ENCODE measurements at regions not wholly inside any gene's neighbourhood (a gene's known extent, or its start where the extent isn't known, plus 50 kb on each side); places are given as distances from the start of the nearest gene placed in this dataset.

DNA sequence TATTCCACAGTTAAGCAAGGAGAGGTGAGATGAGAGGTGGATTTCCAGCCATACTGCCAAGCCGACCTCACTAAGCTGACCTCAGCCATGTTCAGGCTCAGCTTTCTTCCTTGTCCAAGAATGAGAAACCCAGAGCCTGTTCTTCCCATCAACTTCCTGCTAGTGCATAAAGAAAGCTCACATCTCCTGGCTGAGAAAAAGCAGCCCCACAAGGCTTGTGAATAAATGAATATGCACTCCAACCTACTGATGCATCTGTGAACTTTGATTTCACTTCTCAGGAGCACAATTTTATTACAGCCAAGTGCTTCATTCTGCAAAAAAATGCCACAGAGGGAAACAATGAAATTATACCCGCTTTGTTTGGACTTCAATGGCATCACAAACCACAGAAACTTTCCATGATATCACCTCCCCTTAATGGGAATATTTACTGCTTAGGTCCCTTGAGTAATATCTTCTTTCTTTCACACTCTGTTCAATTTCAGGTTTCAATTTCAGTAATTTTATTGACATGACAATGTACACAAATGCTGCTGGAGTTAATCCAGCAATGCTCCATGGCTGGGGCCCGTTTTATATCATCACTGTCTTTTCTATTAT lies 437.0 kb upstream of the PPP2R3A start:
- DNase-seq (ENCODE audit: extremely low read depth in 1 of 4, low spot score in 3 of 4), result no peak
- Histone ChIP-seq H3K79me2 (ENCODE audit: control insufficient read depth, insufficient read depth, low read length) (no peaks in the 10 kb centered on the region), H3K36me3 (ENCODE audit: control insufficient read depth, insufficient read depth, low read length) (no peaks in the 10 kb centered on the region), H3K9ac (ENCODE audit: insufficient read depth in 1 of 2, low read depth in 2 of 2, low read length in 2 of 2) (no peak overlapping the region), H3K4me3 (no peak overlapping the region), H4K20me1 (replicated peaks; ENCODE audit: control insufficient read depth, insufficient read depth, low read length) (no peaks in the 10 kb centered on the region), H3K27me3 (ENCODE audit: control insufficient read depth in 2 of 2, insufficient read depth in 2 of 2, low read length in 2 of 2) (no peaks in the 10 kb centered on the region), H3K4me1 (replicated peaks in 1 of 2; ENCODE audit: control insufficient read depth in 2 of 2, insufficient read depth in 2 of 2, low read length in 2 of 2) (no peaks in the 10 kb centered on the region), H3K27ac (ENCODE audit: extremely low read depth, low read depth, low read length) (no peak overlapping the region), H3K9me3 (replicated peaks; ENCODE audit: control insufficient read depth, insufficient read depth, low read depth, low read length) (no peaks in the 10 kb centered on the region), H3K9me1 (ENCODE audit: control insufficient read depth, insufficient read depth, low read length) (no peaks in the 10 kb centered on the region), H2AFZ (ENCODE audit: low read depth, low read length) (no peak overlapping the region), H3K4me2 (ENCODE audit: insufficient read depth, low read length) (no peak overlapping the region)
- BruUV-seq (replicated peaks), result no TSS peak
- TF ChIP-seq JUNB (CRISPR knock-in tag; conservative IDR thresholded peaks at IDR 0.05) (no peak), HMGN3 (IDR thresholded peaks at IDR 0.05; ENCODE audit: borderline replicate concordance, extremely low read depth, insufficient read length, low read depth, low read length) (no peak), SMAD1 (IDR thresholded peaks at IDR 0.05; ENCODE audit: low read depth, low read length, partially characterized antibody) (no peak), NR3C1 (CRISPR knock-in tag; IDR thresholded peaks at IDR 0.05) (no peak), NFYB (IDR thresholded peaks at IDR 0.05; ENCODE audit: extremely low read depth, insufficient read length) (no peak)
- FAIRE-seq, result no peak
- in situ Hi-C loops (cut with MboI) (no loop called here), intact Hi-C loops (cut with micrococcal nuclease) (no loop called here)
- ChIA-PET POLR2A (interaction anchor here (1.6 kb wide), 1 partner anchor 10 kb away, joined by 6 read pairs; no protein-coding TSS in a partner anchor), CTCF (ENCODE audit: low intra/inter-chr PET ratio) (no interaction called here)
- WGBS (ENCODE audit: insufficient coverage, low coverage, missing lambda C conversion rate), result 4% methylated on average over 3 of the region's 3 CpGs
- ATAC-seq, result no peak

DNA sequence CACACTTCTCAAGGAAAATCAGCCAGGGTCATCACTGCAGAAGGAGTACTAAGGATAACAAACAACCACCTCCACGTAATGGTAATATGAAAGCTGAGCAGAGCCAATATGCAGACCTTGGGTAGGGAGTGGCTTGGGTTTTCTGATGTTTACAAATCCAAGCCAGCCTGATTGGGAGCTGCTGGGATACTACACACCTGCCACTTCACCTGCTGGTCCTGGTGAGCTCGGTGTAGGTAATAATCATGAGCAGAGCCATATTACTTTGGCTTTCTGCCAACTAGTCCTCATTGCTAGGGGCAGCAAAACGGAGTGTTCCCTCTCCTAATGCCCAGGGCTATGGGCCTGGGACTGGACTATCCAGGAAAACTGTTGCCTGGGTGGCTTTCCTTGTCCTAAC lies 433.5 kb upstream of the PPP2R3A start:
- no peaks in the 10 kb centered on the region for H3K9me1 ChIP-seq (ENCODE audit: control insufficient read depth, insufficient read depth, low read length)
- H4K20me1 ChIP-seq (replicated peaks; ENCODE audit: control insufficient read depth, insufficient read depth, low read length), result no peaks in the 10 kb centered on the region
- H3K36me3 ChIP-seq (ENCODE audit: control insufficient read depth, insufficient read depth, low read length), result no peaks in the 10 kb centered on the region
- CTCF ChIA-PET (ENCODE audit: low intra/inter-chr PET ratio), result no interaction called here
- no peak overlapping the region for H3K4me3 ChIP-seq
- FAIRE-seq (no peak), ATAC-seq (no peak), DNase-seq (ENCODE audit: extremely low read depth in 1 of 4, low spot score in 3 of 4) (no peak)
- H3K9ac ChIP-seq (ENCODE audit: insufficient read depth in 1 of 2, low read depth in 2 of 2, low read length in 2 of 2), result no peak overlapping the region
- no peak overlapping the region for H2AFZ ChIP-seq (ENCODE audit: low read depth, low read length)
- 0% methylated on average over 3 of the region's 3 CpGs for WGBS (ENCODE audit: insufficient coverage, low coverage, missing lambda C conversion rate)
- POLR2A ChIA-PET, result no interaction called here
- in situ Hi-C loops (cut with MboI) (no loop called here), intact Hi-C loops (cut with micrococcal nuclease) (no loop called here)
- TF ChIP-seq NFIC (IDR thresholded peaks at IDR 0.05) (peak; percentile 38; the same call in 1 of the 2 replicates), FOXK2 (conservative IDR thresholded peaks at IDR 0.05 in 1 of 2, IDR thresholded peaks at IDR 0.05 in 1 of 2; ENCODE audit: low read depth in 2 of 2) (no peak), XRCC3 (IDR thresholded peaks at IDR 0.05) (no peak)
- TF ChIP-seq, protein P1, sequence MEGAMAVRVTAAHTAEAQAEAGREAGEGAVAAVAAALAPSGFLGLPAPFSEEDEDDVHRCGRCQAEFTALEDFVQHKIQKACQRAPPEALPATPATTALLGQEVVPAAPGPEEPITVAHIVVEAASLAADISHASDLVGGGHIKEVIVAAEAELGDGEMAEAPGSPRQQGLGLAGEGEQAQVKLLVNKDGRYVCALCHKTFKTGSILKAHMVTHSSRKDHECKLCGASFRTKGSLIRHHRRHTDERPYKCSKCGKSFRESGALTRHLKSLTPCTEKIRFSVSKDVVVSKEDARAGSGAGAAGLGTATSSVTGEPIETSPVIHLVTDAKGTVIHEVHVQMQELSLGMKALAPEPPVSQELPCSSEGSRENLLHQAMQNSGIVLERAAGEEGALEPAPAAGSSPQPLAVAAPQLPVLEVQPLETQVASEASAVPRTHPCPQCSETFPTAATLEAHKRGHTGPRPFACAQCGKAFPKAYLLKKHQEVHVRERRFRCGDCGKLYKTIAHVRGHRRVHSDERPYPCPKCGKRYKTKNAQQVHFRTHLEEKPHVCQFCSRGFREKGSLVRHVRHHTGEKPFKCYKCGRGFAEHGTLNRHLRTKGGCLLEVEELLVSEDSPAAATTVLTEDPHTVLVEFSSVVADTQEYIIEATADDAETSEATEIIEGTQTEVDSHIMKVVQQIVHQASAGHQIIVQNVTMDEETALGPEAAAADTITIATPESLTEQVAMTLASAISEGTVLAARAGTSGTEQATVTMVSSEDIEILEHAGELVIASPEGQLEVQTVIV (CRISPR knock-in tag; IDR thresholded peaks at IDR 0.05; ENCODE audit: borderline replicate concordance), result no peak
- H3K9me3 ChIP-seq (replicated peaks; ENCODE audit: control insufficient read depth, insufficient read depth, low read depth, low read length), result no peaks in the 10 kb centered on the region
- H3K79me2 ChIP-seq (ENCODE audit: control insufficient read depth, insufficient read depth, low read length), result no peaks in the 10 kb centered on the region
- no peaks in the 10 kb centered on the region for H3K27me3 ChIP-seq (ENCODE audit: control insufficient read depth in 2 of 2, insufficient read depth in 2 of 2, low read length in 2 of 2)
- no peak overlapping the region for H3K27ac ChIP-seq (ENCODE audit: extremely low read depth, low read depth, low read length)
- no peak overlapping the region for H3K4me2 ChIP-seq (ENCODE audit: insufficient read depth, low read length)
- no peaks in the 10 kb centered on the region for H3K4me1 ChIP-seq (replicated peaks in 1 of 2; ENCODE audit: control insufficient read depth in 2 of 2, insufficient read depth in 2 of 2, low read length in 2 of 2)
- BruUV-seq (replicated peaks), result no TSS peak

Data from K562 (cell line).